CD14-positive monocyte (primary cell): ENCODE measurements at regions not wholly inside any gene's neighbourhood (a gene's known extent, or its start where the extent isn't known, plus 50 kb on each side); places are given as distances from the start of the nearest gene placed in this dataset.

Experiments used
- DNase-seq, 3 donors: peaks; one replicate each; pipeline ENCODE4 v3.0.0-alpha.2; 2011 to 2022
- H2AFZ ChIP-seq: 2 replicates; pipeline ENCODE4 v1.6.0; 2012; ENCODE audit warnings: mild to moderate bottlenecking, low read depth, low read length, inconsistent platforms; ENCODE audit not compliant: insufficient read depth, poor library complexity, severe bottlenecking
- H3K27ac ChIP-seq, 2 donors: 1 replicate in 1 of 2; 2 replicates in 1 of 2; pipeline ENCODE4 v1.5.1; 2012 to 2013; ENCODE audit warnings: low read length in 2 of 2, control low read depth in 1 of 2, inconsistent platforms in 1 of 2, low read depth in 1 of 2, mild to moderate bottlenecking in 1 of 2
- H3K27me3 ChIP-seq, 2 donors: one replicate each; pipeline versions ENCODE4 v1.6.0 to v1.6.1; 2011 to 2013; ENCODE audit warnings: low read length in 2 of 2; ENCODE audit not compliant: control insufficient read depth in 2 of 2, insufficient read depth in 2 of 2
- H3K36me3 ChIP-seq, 2 donors: replicated peaks in 1 of 2; 1 replicate in 1 of 2; 2 replicates in 1 of 2; pipeline versions ENCODE4 v1.5.1 to v1.6.1; 2012 to 2013; ENCODE audit warnings: low read length in 2 of 2, control low read depth in 1 of 2, inconsistent platforms in 1 of 2, mild to moderate bottlenecking in 1 of 2; ENCODE audit not compliant: insufficient read depth in 2 of 2, control insufficient read depth in 1 of 2
- H3K4me1 ChIP-seq, 2 donors: 1 replicate in 1 of 2; 2 replicates in 1 of 2; pipeline versions ENCODE4 v1.5.1 to v1.6.1; 2012 to 2013; ENCODE audit warnings: low read length in 2 of 2, control low read depth in 1 of 2, inconsistent platforms in 1 of 2, mild to moderate bottlenecking in 1 of 2, moderate library complexity in 1 of 2; ENCODE audit not compliant: insufficient read depth in 2 of 2, control insufficient read depth in 1 of 2
- H3K4me2 ChIP-seq: replicated peaks from 2 replicates; pipeline ENCODE3; 2012; ENCODE audit warnings: low read length, moderate library complexity, mild to moderate bottlenecking; ENCODE audit not compliant: poor library complexity, severe bottlenecking; ENCODE audit errors: extremely low read depth
- H3K4me3 ChIP-seq, 3 experiments: fragments of 200-600 bp in 1 of 3; sonication (generic) in 1 of 3; replicated peaks in 1 of 3; 1 replicate in 2 of 3; 2 replicates in 1 of 3; pipeline ENCODE4 v1.5.1; 2011 to 2013; ENCODE audit warnings: low read length in 3 of 3, mild to moderate bottlenecking in 3 of 3, control low read depth in 2 of 3, low read depth in 2 of 3, inconsistent platforms in 1 of 3, moderate library complexity in 1 of 3
- H3K79me2 ChIP-seq: 2 replicates; pipeline ENCODE4 v1.6.0; 2012; ENCODE audit warnings: mild to moderate bottlenecking, control low read depth, inconsistent platforms, low read length, moderate library complexity; ENCODE audit not compliant: insufficient read depth
- H3K9ac ChIP-seq: 2 replicates; pipeline ENCODE4 v1.6.0; 2017; ENCODE audit warnings: low read length, mild to moderate bottlenecking; ENCODE audit not compliant: insufficient read depth, poor library complexity, severe bottlenecking
- H3K9me3 ChIP-seq, 2 donors: replicated peaks in 1 of 2; 1 replicate in 1 of 2; 2 replicates in 1 of 2; pipeline versions ENCODE4 v1.5.1 to v1.6.1; 2012 to 2013; ENCODE audit warnings: low read length in 2 of 2, control low read depth in 1 of 2; ENCODE audit not compliant: control insufficient read depth in 1 of 2, insufficient read depth in 1 of 2
- H4K20me1 ChIP-seq: 2 replicates; pipeline ENCODE4 v1.6.0; 2012; ENCODE audit warnings: mild to moderate bottlenecking, low read length, control low read depth, moderate library complexity; ENCODE audit not compliant: insufficient read depth
- H3K27ac Mint-ChIP-seq, 7 donors: one replicate each; pipeline ENCODE4 v1.8.0; 2020; ENCODE audit warnings: mild to moderate bottlenecking in 7 of 7, mixed read lengths in 7 of 7, moderate library complexity in 6 of 7, inconsistent platforms in 2 of 7
- H3K27me3 Mint-ChIP-seq, 3 donors: one replicate each; pipeline ENCODE4 v1.8.0; 2021 to 2022; ENCODE audit warnings: low read depth in 3 of 3, mild to moderate bottlenecking in 3 of 3, mixed read lengths in 3 of 3, moderate library complexity in 3 of 3, inconsistent platforms in 1 of 3
- H3K36me3 Mint-ChIP-seq, 2 donors: one replicate each; pipeline ENCODE4 v1.8.0; 2020; ENCODE audit warnings: mixed read lengths in 2 of 2, inconsistent platforms in 1 of 2, mild to moderate bottlenecking in 1 of 2
- H3K4me1 Mint-ChIP-seq: one replicate; pipeline ENCODE4 v1.8.0; 2020; ENCODE audit warnings: mild to moderate bottlenecking, mixed read lengths
- H3K4me3 Mint-ChIP-seq, 2 donors: one replicate each; pipeline ENCODE4 v1.8.0; 2020; ENCODE audit warnings: mild to moderate bottlenecking in 2 of 2, mixed read lengths in 2 of 2, moderate library complexity in 1 of 2
- H3K9me3 Mint-ChIP-seq, 7 donors: one replicate each; pipeline ENCODE4 v1.8.0; 2020 to 2022; ENCODE audit warnings: mixed read lengths in 7 of 7, mild to moderate bottlenecking in 6 of 7, moderate library complexity in 6 of 7, inconsistent platforms in 2 of 7
- CTCF ChIP-seq: fragments of 200-600 bp; IDR thresholded peaks from one replicate; pipeline ENCODE4 v1.8.0; 2022; ENCODE audit warnings: antibody characterized with exemption, mild to moderate bottlenecking
- WGBS: methylation state at CpG from one replicate; pipeline ENCODE4 v1.1.5; 2013; ENCODE audit warnings: missing lambda C conversion rate; ENCODE audit not compliant: insufficient coverage; 5-methylcytosine and 5-hydroxymethylcytosine counted together
- intact Hi-C, 2 donors: fragments of 100-400 bp; cut with micrococcal nuclease; formaldehyde crosslinking; loops; one replicate each; pipeline versions ENCODE4 v1.15.0 to v1.15.1; 2023

GRCh38 chr5:89246252-89246651, 363.3 kb upstream of the MEF2C start:
- H3K4me1 Mint-ChIP-seq = peaks cover 14% of the 10 kb centered on the region
- TF ChIP-seq CTCF = no peak
- H3K4me3 ChIP-seq = no peak overlapping the region
- H2AFZ ChIP-seq = no peak overlapping the region
- H3K4me2 ChIP-seq = peak overlapping the region; percentile 34
- peaks cover 0 to 4% (median 0%) of the 10 kb centered on the region in 7 donors for H3K9me3 Mint-ChIP-seq
- H3K36me3 ChIP-seq = no peaks in the 10 kb centered on the region
- H4K20me1 ChIP-seq = no peaks in the 10 kb centered on the region
- H3K9ac ChIP-seq = no peak overlapping the region
- no peaks in the 10 kb centered on the region for H3K36me3 Mint-ChIP-seq
- peak overlapping the region in 1 of 2 donors; percentile 58 for H3K4me3 Mint-ChIP-seq
- intact Hi-C loops = no loop called here
- H3K4me1 ChIP-seq = peaks cover 5 to 18% of the 10 kb centered on the region in 2 donors
- no peak overlapping the region for H3K27ac ChIP-seq
- H3K27me3 ChIP-seq = no peaks in the 10 kb centered on the region
- no peaks in the 10 kb centered on the region for H3K9me3 ChIP-seq
- peak in 2 of 3 donors; percentile 11 to 31 for DNase-seq
- no peaks in the 10 kb centered on the region for H3K79me2 ChIP-seq
- peaks cover 0 to 1% (median 0%) of the 10 kb centered on the region in 3 donors for H3K27me3 Mint-ChIP-seq
- WGBS = no CpG with 5 or more reads among the region's 3 CpGs
- H3K27ac Mint-ChIP-seq = peak overlapping the region in 1 of 7 donors; percentile 12

- H3K27me3 Mint-ChIP-seq = peaks cover 0 to 2% (median 0%) of the 10 kb centered on the region in 3 donors
- H3K36me3 ChIP-seq = no peaks in the 10 kb centered on the region
- 100% methylated on average over 1 of the region's 1 CpG for WGBS
Observed at GRCh38 chr5:89243611-89244010, 360.6 kb upstream of the MEF2C start.

More at GRCh38 chr5:89243611-89244010, 360.6 kb upstream of the MEF2C start:
- Histone ChIP-seq H3K4me2 (no peak overlapping the region), H3K27me3 (no peaks in the 10 kb centered on the region), H3K9me3 (no peaks in the 10 kb centered on the region), H4K20me1 (no peaks in the 10 kb centered on the region), H2AFZ (no peak overlapping the region), H3K4me1 (peaks cover 5 to 18% of the 10 kb centered on the region in 2 donors), H3K79me2 (no peaks in the 10 kb centered on the region), H3K9ac (no peak overlapping the region), H3K4me3 (no peak overlapping the region), H3K27ac (no peak overlapping the region)
- no peak overlapping the region for H3K27ac Mint-ChIP-seq
- H3K4me3 Mint-ChIP-seq = no peak overlapping the region
- intact Hi-C loops = no loop called here
- H3K4me1 Mint-ChIP-seq = peaks cover 14% of the 10 kb centered on the region
- H3K9me3 Mint-ChIP-seq = peaks cover 0 to 2% (median 0%) of the 10 kb centered on the region in 7 donors
- no peak for TF ChIP-seq CTCF
- H3K36me3 Mint-ChIP-seq = no peaks in the 10 kb centered on the region
- DNase-seq = no peak
